Stimulated activated CD4-positive, alpha-beta T cell treated with anti-CD3 and anti-CD28 coated beads, Interleukin-1b, Interleukin-23, amount 100 ng/mL, for 1 hour (primary cell): ENCODE measurements at regions not wholly inside any gene's neighbourhood (a gene's known extent, or its start where the extent isn't known, plus 50 kb on each side); places are given as distances from the start of the nearest gene placed in this dataset.
"Not testable (repeated sequence)": the region's sequence is repeated elsewhere in the genome, so short reads cannot be mapped to it uniquely, and the experiment has no call there.

Source experiments
- DNase-seq, 2 donors: peaks; one replicate each; pipeline ENCODE4 v3.0.0-alpha.2; 2020; ENCODE audit warnings: low read depth in 2 of 2

- no peak for DNase-seq
Measured at GRCh38 chr3:110932567-110932966, 139.0 kb upstream of the NECTIN3 start.

DNA sequence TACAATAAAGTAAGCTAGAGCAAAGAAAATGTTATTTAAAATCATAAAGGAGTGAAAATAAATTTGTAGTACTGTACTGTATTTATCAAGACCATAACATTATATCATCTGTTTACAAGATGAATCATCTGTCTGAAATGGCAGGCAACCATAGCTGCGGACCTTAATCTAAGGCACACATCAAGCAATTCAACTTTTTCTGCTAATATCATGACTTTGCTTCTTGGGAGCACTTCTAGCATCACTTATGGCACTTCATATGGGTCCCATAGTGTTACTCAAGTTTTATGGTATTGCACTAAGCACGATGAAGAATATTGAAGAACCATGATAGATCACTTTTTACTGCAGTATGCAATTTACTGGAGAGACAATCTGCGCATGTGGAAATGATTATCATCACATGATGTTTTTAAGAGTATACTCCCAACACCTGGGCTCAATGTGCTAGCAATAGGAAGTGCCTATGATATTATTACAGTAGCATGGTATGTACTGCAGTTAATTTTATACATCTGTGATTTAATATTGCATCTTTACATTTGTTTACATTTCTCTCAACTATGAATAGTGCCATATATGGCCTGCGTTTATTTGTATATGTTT lies 137.7 kb upstream of the NECTIN3 start:
- DNase-seq = no peak

- DNase-seq = no peak
Measured at GRCh38 chr3:110938629-110939028, 133.0 kb upstream of the NECTIN3 start.

GRCh38 chr3:110940055-110940454 lies 131.6 kb upstream of the NECTIN3 start:
- no peak for DNase-seq

DNA sequence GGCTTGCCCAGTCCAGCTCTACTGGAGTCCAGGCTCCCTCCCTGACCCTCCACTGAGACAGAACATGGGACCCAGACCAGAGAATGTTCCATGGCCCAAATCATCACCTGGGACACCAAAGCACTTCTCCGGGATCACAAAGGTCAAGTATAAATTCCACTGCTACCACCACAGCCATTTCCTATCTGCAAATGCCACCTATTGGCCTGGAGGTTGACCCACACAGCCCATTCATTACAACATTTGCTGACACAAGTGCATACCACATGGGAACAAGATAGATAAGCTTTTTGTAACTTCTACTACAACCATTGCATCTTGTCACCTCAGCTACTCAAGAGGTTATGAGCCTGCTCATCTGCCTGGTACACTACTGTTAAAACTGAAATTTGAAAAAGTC lies 126.8 kb upstream of the NECTIN3 start:
- no peak for DNase-seq

DNA sequence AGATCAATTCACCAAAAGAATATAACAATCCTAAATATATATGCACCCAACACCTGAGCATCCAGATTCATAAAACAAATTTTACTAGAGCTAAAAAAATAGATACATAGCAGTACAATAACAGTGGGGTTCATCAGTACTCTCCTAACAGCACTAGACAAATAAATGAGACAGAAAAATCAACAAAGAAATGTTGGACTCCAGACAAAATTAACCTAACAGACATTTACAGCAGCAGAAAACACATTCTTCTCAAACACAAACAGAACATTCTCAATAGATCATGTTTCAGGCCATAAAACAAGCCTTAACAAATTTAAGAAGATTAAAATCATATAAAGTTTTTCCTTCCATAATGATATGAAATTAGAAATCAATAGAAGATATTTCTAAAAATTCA lies 124.8 kb upstream of the NECTIN3 start:
- DNase-seq = no peak

GRCh38 chr3:110949194-110949593 lies 122.4 kb upstream of the NECTIN3 start:
- not testable (repeated sequence) for DNase-seq

DNA sequence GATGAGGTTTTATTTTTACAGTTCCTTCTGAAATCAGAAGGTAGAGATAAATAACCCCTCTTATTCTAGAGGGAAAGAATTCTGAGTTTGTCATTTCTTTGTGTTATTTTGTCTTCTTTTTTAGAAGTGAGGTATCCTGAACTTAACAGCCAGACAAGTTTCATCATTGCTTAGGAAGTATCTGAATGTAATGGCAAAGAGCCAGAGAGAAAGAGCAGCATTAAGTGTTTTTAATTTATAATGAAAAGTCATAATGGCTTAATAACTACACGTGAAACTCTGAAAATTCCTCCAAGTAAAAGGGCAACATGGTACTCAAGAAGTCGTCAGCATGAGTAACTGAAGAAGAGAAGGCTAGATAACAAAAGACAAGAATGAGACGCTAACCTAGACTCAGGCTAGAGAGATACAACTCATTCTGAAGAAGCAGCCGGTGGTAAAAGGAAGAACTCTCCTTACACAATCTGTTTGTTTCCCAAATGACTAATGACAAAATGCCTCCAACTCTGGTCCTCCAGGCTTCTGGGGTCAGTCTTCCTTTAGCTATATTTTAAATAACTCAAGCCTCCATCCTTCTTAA lies 116.2 kb upstream of the NECTIN3 start:
- no peak for DNase-seq

DNA sequence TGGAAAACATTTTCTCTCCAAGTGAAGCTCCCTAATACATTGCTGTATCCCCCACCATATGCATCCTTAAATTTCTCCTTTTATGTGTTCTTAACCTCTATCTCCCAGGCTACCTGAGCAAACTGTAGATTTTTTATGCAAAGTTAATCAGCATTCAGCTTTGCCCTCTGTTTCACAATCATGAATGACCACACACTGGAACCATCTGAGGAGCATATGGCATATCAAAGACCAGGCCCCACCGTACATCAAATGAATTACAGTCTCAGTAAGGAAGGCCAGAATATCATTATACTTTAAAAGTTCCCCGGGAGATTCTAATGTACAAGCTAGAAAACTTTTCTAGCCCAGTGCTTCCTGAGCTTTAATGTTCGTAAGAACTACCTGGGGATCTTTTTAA lies 115.5 kb upstream of the NECTIN3 start:
- no peak for DNase-seq

- DNase-seq = no peak
Measured at GRCh38 chr3:110957247-110958025, 114.2 kb upstream of the NECTIN3 start.

- no peak for DNase-seq
Measured at GRCh38 chr3:110958313-110959147, 113.1 kb upstream of the NECTIN3 start.

DNA sequence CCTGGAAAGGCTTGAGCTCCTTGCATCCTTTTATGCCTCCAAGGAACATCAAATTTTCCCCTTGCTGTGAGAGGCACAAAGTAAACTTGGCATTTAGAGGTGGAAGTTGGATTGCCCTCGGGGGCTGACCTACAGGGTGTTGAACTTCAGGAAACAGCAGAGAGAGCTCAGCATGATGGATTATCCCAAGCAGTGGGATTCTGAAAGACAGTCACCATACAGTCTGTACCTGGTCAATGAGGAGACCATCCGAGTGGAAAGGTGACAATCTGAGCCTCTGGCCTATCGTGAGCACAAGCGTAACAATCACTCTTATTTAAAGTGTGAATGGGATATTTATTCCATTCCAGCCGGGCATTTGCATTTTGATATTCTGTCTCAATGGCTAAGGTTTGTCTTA lies 105.6 kb upstream of the NECTIN3 start:
- DNase-seq = no peak

DNA sequence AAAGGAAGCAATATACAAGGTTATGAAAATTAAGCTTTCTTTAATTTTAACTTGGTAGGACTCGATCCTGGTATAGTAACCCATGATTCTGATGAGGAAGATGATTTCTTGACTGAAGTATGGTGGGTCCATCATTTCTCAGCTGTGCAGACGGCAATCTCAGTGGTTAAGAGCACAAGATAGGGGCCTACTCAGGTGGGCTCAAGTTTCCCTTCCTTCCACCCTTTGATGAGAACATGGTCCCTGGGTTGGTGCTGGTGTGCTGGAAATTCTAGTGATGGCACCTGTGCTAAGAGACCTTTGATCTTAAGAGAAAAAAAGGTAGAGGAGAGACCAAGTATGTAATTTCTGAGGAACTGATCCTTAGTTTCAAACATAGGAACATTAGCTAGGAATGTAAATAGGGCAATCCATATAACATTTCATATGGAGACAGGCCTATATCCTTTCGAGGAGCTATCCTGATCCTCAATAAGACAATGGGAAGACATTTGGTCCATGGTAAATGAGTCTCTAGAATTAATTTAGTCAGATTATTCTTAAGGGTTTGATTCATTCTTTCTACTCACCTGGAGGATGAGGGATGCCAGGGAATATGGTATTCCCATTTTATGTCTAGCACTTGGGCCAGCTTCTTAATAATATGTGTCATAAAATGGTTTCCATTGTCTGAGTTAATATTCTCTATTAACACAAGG lies 104.5 kb upstream of the NECTIN3 start:
- DNase-seq = no peak

GRCh38 chr3:110968076-110968475 lies 103.5 kb upstream of the NECTIN3 start:
- DNase-seq = no peak

- DNase-seq = no peak
Measured at GRCh38 chr3:110969229-110970211, 102.1 kb upstream of the NECTIN3 start.

- DNase-seq = no peak
Measured at GRCh38 chr3:110971010-110971601, 100.5 kb upstream of the NECTIN3 start.

GRCh38 chr3:110973263-110973895 lies 98.2 kb upstream of the NECTIN3 start:
- DNase-seq = no peak

DNA sequence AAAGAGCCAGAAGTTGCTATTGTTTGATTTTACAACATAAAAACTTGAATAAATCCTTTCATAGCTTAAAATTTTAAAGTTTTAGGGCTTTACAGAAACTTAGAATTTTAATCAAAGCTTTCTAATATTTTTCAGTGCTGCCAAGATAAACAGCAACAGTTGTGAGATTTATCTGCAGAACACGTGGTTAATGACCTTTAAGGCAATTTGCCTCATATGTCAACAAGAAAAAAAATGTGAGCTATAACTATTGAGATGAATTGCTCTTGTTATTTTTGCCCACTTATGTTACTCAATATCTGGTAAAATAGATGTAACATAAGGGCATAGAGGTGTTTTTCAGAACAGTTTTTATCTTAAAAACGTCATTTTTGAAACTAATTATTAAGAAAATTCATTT lies 96.7 kb upstream of the NECTIN3 start:
- no peak for DNase-seq

GRCh38 chr3:110984456-110985250 lies 87.0 kb upstream of the NECTIN3 start:
- no peak for DNase-seq
